ENCODE measurements at regions not wholly inside any gene's neighbourhood (a gene's known extent, or its start where the extent isn't known, plus 50 kb on each side); places are given as distances from the start of the nearest gene placed in this dataset.
"Not testable (repeated sequence)": the region's sequence is repeated elsewhere in the genome, so short reads cannot be mapped to it uniquely, and the experiment has no call there.

GRCh38 chr3:166663194-166663593, 716.9 kb downstream of the ZBBX start:
- DNase-seq (ENCODE audit: low spot score) = peak; percentile 13

- no peak for DNase-seq (ENCODE audit: low spot score)
These were observed 718.5 kb downstream of the ZBBX start for GRCh38 chr3:166661621-166662020.

DNA sequence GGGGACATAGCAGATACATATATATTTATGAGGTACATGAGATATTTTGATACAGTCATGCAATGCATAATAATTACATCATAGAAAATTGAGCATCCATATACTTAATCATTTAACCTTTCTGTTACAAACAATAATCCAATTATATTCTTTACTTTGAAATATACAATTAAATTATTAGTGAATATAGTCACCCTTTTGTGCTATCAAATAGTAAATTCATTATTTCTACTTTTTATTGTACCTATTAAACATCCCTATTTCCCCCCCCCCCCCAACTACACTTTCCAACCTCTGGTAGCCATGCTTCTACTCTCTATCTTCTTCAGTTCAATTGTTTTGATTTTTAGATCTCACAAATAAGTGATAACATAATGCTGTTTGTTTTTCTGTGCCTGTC, 719.1 kb downstream of the ZBBX start:
- DNase-seq (ENCODE audit: low spot score) = no peak

DNA sequence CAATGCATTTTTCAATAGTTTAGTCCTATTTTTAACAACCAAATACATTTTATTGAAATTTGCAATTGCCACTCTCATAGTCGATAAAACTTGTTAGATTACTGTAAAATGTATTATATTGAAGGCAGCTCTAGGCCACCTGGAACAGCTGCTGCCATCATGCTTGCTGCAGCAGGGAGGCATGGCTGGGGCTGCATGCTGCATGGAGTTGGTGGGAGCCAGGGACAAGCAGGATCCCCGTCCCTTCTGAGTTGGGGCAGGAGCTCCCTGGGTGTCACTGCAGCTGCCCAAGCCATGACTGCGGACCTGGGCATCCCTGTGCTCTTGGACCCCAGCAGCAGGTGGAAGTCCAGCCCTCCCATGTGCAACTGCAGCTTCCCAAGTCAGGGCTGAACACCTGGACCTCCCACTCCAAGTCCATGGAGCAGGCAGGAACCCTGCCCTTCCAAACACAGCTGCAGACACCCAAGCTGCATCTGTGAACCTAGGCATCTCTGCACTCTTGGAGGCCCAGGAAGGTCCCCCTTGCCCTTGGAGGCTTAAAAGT, 742.0 kb downstream of the ZBBX start:
- DNase-seq (ENCODE audit: low spot score) = no peak

GRCh38 chr3:166634091-166634746, 745.9 kb downstream of the ZBBX start:
- no peak for DNase-seq (ENCODE audit: low spot score)

GRCh38 chr3:166630190-166630589, 749.9 kb downstream of the ZBBX start:
- no peak for DNase-seq (ENCODE audit: low spot score)

DNA sequence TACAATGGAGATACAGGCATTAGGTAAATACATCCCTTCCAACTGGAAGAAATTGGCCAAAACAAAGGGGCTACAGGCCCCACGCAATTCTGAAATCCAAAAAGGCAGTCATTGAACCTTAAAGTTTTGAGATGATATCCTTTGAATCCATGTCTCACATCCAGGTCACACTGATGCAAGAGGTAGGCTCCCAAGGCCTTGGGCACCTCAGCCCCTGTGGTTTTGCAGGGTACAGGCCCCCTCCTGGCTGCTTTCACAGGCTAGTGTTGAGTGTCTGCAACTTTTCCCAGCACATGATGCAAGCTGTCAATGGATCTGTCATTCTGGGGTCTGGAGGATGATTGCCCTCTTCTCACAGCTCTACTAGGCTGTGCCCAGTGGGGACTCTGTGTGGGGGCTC, 766.7 kb downstream of the ZBBX start:
- DNase-seq (ENCODE audit: low spot score) = no peak

DNA sequence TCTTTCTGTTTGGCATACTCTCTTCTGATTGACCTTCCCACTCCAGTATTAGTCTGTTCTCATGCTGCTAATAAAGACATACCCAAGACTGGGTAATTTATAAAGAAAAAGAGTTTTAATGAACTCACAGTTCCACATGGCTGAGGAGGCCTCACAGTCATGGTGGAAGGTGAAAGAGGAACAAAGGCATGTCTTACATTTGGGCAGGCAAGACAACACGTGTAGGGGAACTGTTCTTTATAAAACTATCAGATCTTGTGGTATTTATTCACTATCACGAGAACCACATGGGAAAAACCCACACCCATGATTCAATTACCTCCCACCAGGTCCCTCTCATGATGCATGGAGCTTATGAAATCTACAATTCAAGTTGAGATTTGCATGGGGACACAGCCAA, 767.3 kb downstream of the ZBBX start:
- not testable (repeated sequence) for DNase-seq (ENCODE audit: low spot score)

DNA sequence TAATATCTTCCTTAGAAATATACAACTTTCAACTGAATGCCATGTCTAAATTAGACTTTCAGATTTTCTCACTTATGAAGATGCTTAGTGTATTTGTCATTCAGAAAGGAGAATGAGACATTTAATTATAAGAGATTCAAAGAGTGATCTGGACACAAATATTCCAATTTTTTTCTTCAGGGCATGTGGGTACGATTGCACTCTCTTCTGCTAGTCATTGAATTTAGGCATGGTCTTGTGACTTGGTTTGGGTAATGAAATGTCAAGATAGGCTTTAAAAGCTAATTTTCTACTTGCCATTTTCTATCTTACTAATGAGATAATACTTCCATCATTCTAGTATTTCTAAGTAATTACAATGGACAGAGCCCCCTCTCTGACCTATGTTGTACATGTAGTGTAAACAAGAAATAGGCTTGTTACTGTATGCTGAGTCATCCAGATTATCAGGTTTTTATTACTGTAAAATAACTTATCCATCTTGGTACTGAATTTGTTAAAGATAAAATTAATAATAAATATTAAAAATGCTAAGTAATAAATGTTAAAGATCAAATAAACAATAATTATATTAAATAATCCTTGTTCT, 770.8 kb upstream of the BCHE start:
- no peak for DNase-seq (ENCODE audit: low spot score)

- DNase-seq (ENCODE audit: low spot score) = no peak
These were observed 769.8 kb upstream of the BCHE start for GRCh38 chr3:166606988-166607387.

DNA sequence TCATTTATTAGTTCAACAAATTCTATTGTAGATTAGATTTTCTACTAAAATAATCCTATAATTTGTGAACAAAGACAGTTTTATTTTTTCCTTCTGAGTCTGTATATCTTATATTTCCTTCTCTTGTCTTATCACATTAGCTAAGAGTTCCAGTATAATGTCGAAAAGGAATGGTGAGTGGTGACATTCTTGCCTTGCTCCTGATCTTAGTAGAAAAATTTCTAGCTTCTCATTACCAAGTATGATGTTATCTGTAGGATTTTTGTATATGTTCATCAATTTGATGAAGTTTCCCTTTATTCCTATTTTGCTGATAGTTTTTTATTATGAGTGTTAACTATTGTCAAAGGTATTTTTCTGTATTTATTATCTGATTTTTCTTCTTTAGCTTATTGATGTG, 756.6 kb upstream of the BCHE start:
- no peak for DNase-seq (ENCODE audit: low spot score)

DNA sequence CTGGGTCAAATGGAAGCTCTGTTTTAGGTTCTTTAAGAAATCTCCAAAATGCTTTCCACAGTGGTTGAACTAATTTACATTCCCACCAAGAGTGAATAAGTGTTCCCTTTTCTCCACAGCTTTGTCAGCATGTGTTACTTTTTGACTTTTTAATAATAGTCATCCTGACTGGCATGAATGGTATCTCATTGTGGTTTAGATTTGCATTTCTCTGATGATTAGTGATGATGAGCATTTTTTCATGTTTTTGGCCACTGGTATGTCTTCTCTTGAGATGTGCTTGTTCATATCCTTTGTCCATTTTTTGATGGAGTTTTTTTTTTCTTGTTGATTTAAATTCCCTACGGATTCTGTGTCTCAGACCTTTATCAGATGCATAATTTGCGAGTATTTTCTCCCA, 745.0 kb upstream of the BCHE start:
- no peak for DNase-seq (ENCODE audit: low spot score)

DNA sequence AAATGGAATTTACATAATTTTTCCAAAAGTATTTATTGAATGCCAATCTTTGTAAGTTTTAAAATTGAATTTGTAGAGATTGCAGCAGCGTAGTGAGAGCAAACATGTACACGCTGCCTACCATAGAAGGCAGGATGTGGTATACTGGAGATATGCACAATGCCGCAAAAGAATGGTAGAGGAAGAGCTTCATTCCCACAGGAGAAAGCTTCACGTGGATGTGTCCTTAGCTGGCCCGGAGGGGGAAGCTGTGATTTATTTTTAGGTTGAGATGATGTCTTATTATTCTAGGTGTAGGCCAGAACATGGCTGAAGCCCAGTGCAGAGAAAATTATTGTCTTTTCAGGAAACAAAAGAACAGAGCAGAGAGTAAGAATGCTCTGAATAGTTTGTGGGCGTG, 743.3 kb upstream of the BCHE start:
- no peak for DNase-seq (ENCODE audit: low spot score)

DNA sequence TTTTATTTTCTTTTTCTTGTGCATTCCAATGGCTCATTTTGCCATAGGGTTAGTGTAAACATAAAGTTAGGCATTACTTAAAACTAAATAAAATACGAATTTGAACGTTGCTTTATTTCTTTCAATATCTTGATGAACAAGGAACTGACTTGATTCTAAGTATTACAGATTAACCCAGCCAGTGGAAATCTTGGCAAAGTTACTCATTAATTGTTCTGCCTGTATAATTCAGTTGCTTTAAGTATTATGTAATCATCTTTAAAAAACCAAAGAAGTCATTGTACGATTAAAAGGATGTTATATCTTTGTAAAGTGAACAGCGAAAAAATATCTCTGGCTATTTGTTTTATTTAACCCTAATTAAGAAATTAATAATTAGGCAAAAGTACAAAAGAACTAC, 737.9 kb upstream of the BCHE start:
- no peak for DNase-seq (ENCODE audit: low spot score)

- not testable (repeated sequence) for DNase-seq (ENCODE audit: low spot score)
These were observed 734.5 kb upstream of the BCHE start for GRCh38 chr3:166571686-166572085.

- no peak for DNase-seq (ENCODE audit: low spot score)
These were observed 732.9 kb upstream of the BCHE start for GRCh38 chr3:166570102-166570501.

GRCh38 chr3:166569589-166569988, 732.4 kb upstream of the BCHE start:
- DNase-seq (ENCODE audit: low spot score) = no peak

DNA sequence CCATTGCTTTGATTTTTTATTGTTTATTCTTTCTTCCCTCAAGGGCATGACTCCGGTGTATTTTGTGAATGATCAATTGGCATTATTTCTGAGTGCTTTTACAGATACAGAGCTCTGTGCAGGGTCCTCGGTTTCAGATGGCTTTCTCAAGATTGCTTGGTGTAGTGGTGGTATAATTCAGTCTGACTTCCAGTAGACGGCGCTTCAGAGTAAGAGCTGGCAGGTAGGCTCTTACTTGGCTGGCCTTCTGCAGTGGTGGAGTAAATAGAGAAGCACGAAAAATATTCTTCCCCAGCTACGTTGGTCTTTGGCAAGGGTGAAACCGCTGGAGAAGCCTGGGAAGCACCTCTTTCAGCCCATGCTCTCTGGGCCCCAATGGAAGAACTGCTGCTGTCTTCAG, 723.0 kb upstream of the BCHE start:
- no peak for DNase-seq (ENCODE audit: low spot score)

DNA sequence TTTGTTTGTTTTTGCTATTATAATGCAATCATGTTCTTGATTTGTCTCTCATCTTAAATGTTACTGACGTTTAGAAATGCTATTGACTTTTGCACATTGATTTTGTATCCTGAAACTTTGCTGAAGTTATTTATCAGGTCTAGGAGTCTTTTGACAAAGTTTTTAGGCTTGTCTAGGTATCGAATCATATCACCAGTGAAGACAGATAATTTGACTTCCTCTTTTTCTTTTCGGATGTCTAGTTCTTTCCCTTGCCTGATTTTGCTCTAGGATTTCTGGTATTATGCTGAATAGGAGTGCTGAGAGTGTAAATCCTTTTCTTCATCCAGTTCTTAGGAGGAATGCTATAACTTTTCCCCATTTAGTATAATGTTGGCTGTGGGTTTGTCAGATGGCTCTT, 719.7 kb upstream of the BCHE start:
- no peak for DNase-seq (ENCODE audit: low spot score)

DNA sequence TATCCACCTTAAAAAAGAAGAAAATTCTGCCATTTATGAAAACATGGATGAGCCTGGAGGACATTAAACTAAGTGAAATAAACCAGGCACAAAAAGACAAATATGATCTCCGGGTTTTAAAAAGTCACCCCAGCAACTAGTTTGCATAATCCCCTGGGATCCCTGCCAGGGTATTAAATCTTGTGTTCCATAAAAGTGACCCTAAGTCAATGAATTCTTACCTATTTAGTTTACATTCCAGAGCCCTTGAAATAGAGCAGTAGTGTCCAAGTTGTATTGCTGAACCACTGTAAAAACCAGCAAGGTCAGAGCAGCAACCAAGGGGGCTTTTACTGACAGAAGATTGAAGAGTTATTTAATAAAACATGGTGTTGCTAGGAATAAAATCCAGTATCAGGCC, 716.8 kb upstream of the BCHE start:
- DNase-seq (ENCODE audit: low spot score) = no peak

DNA sequence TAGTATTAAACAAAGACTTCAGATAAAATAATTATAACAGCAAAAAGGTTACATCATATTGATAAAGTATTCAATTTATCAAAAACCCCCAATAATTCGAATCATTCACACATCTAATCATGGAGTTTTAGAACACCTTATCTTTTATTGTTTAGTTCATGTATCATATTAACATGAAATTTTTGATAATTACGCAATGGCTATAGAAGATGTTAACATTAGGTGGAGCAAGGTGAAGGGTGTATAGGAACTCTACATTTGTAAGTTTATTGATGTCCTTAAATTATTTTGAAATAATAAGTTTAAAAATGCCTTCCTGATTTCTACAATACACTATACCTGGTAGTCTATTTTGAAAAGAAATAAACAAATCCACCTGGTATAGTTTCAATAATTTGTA, 696.5 kb upstream of the BCHE start:
- no peak for DNase-seq (ENCODE audit: low spot score)

GRCh38 chr3:166531730-166532129, 694.5 kb upstream of the BCHE start:
- DNase-seq (ENCODE audit: low spot score) = no peak

- no peak for DNase-seq (ENCODE audit: low spot score)
These were observed 690.1 kb upstream of the BCHE start for GRCh38 chr3:166527325-166527724.

- no peak for DNase-seq (ENCODE audit: low spot score)
These were observed 689.7 kb upstream of the BCHE start for GRCh38 chr3:166526881-166527280.
